Activated CD4-positive, alpha-beta T cell treated with anti-CD3 and anti-CD28 coated beads, Interleukin-2, amount 10 ng/mL, durations not matched to agents 24 days and 14 days (primary cell): ENCODE measurements at regions not wholly inside any gene's neighbourhood (a gene's known extent, or its start where the extent isn't known, plus 50 kb on each side); places are given as distances from the start of the nearest gene placed in this dataset.
"Not testable (repeated sequence)": the region's sequence is repeated elsewhere in the genome, so short reads cannot be mapped to it uniquely, and the experiment has no call there.

Experiments
- DNase-seq: peaks from one replicate; pipeline ENCODE4 v3.0.0; 2022
- H3K27ac Mint-ChIP-seq: one replicate; pipeline ENCODE4 v1.8.0; 2022; ENCODE audit warnings: mild to moderate bottlenecking, mixed read lengths
- H3K27me3 Mint-ChIP-seq: one replicate; pipeline ENCODE4 v1.8.0; 2022; ENCODE audit warnings: mixed read lengths
- H3K36me3 Mint-ChIP-seq: one replicate; pipeline ENCODE4 v1.8.0; 2022; ENCODE audit warnings: low read depth, mild to moderate bottlenecking, mixed read lengths
- H3K4me1 Mint-ChIP-seq: one replicate; pipeline ENCODE4 v1.8.0; 2021; ENCODE audit warnings: mixed read lengths
- H3K4me3 Mint-ChIP-seq: one replicate; pipeline ENCODE4 v1.8.0; 2022; ENCODE audit warnings: mild to moderate bottlenecking, moderate library complexity, mixed read lengths
- H3K9me3 Mint-ChIP-seq: one replicate; pipeline ENCODE4 v1.8.0; 2021; ENCODE audit warnings: mixed read lengths
- intact Hi-C: fragments of 100-400 bp; cut with micrococcal nuclease; formaldehyde crosslinking; loops from one replicate; pipeline ENCODE4 v1.15.1; 2023

DNA sequence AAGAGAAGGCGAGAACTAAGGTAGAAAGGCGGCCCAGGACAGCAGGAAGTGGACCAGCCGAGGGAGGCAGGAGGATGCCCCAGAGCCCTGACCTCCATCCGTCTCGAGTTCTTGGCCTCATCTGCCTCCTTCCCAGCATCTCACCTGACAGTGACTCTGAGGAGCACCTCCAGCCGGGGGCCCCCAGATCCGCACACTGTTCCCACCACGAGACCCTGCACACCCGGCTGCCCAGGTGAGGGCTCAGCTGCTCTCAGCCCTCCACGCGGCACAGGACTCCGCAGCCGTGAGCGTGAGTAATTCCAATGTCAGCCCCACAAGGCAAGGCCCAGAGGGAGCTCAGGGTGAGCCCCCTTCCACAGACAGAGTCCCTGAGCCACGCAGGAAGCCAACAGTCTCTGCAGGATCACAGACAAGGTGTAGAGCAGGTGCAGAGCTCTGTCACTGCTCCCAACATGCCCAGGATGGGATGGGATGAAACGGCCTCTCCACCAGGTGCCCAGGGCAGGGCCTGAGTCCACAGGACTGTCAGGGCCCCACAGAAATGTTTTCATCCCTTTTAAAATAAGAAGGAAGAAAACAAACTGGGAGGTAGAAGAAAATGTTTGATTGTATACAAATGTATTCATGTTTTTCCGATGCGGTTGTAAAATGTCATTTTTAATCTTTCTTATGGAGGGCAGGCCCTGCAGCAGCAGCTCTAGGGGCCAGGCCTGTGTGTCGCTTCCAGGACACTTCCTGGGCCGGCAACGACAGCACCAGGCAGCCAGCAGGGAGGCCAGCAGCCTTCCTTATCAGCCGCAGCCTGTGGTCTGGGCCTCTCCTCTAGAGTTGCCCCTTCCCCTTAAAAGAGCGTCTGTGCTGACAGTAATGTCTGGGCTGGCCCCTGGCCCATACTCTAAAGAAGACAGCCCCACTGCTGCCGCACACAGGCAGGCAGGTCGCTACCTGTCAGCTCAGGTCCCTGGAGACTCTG lies 66.9 kb downstream of the DLL1 start:
- no peak for DNase-seq
- no peaks in the 10 kb centered on the region for H3K36me3 Mint-ChIP-seq
- H3K27me3 Mint-ChIP-seq: peaks cover 1% of the 10 kb centered on the region
- H3K4me3 Mint-ChIP-seq: no peak overlapping the region
- no peak overlapping the region for H3K27ac Mint-ChIP-seq
- no peaks in the 10 kb centered on the region for H3K9me3 Mint-ChIP-seq
- intact Hi-C loops: no loop called here
- no peaks in the 10 kb centered on the region for H3K4me1 Mint-ChIP-seq

DNA sequence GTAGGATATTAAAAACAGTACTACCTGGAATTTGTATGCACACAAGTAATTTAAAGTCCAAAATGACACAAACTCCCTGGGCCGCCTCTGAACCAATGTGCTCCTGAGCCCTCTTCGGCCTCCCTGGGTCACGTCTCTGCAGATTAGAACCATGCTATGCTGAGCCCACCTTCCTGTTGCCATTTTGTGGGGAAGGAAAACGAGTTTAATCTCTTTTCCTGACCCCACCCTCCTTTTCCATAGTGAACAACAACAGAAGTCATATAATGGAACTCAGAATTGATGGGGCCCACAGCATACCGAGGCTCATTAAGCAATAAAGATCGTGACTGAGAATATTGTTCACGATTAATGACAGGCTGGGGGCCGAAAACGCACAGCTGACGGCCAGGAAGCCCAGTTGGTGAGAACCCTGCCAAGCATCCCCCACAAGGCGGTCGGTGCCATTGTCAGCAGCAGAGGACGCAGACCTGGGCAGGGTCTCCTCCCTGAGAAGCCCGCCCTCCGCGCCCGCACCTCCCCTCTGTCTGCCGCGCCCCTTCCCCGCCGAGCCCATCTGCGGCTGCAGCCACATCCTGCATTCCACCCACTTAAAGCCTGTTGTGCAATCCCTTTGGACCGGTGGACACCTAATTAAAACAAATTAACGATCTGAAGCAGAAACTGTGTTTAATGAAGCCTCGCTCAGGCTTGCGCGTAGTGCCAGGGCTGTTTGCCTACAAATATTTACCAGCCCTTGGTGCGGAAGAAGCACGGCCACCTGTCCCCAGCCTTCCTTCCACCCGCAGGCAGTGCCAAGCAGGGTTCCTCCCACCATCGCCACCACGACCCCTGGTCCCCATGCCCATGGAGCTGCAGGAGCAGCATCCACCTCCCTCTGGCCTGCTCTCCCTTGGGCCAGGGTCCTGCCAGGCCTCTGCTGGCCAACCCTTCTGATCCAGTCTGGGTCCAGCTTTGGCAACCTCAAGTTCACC lies 68.1 kb downstream of the DLL1 start:
- Mint-ChIP-seq H3K27ac (no peak overlapping the region), H3K4me3 (no peak overlapping the region), H3K4me1 (no peaks in the 10 kb centered on the region), H3K27me3 (peaks cover 1% of the 10 kb centered on the region), H3K36me3 (no peaks in the 10 kb centered on the region), H3K9me3 (no peaks in the 10 kb centered on the region)
- DNase-seq: no peak
- intact Hi-C loops: no loop called here

DNA sequence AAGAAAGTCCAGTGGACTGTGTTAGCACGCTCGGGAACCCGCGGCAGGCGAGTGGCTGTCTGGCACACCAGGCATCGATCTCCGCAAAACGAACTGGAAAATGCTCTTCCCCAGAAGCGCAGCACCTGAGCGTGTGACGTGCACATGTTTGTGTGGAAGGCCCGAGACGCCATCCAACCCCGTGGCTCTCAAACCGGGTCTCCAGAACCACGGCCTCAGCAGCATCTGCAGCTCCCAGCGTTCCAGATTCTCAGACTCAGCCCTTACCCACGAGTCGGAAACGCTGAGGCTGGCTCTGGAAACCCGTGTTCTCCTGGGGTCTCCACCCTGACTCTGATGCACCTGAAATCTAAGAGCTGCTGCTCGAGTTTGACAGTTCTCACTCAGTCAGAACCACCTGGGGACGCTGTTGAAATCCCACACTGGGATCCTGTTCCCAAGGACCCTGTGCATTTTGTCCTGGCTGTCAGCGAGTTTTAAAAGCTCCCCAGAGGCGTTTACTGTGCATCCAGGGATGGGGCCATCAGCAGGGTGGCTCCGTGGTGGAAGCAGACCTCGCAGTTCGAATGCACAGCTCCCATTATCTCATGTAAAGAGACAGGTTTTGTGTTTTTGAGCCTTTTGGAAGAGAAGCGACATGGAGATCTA lies 69.0 kb downstream of the DLL1 start:
- intact Hi-C loops: no loop called here
- H3K9me3 Mint-ChIP-seq: no peaks in the 10 kb centered on the region
- H3K27ac Mint-ChIP-seq: no peak overlapping the region
- H3K36me3 Mint-ChIP-seq: no peaks in the 10 kb centered on the region
- DNase-seq: no peak
- H3K27me3 Mint-ChIP-seq: peaks cover 1% of the 10 kb centered on the region
- H3K4me1 Mint-ChIP-seq: no peaks in the 10 kb centered on the region
- H3K4me3 Mint-ChIP-seq: no peak overlapping the region

DNA sequence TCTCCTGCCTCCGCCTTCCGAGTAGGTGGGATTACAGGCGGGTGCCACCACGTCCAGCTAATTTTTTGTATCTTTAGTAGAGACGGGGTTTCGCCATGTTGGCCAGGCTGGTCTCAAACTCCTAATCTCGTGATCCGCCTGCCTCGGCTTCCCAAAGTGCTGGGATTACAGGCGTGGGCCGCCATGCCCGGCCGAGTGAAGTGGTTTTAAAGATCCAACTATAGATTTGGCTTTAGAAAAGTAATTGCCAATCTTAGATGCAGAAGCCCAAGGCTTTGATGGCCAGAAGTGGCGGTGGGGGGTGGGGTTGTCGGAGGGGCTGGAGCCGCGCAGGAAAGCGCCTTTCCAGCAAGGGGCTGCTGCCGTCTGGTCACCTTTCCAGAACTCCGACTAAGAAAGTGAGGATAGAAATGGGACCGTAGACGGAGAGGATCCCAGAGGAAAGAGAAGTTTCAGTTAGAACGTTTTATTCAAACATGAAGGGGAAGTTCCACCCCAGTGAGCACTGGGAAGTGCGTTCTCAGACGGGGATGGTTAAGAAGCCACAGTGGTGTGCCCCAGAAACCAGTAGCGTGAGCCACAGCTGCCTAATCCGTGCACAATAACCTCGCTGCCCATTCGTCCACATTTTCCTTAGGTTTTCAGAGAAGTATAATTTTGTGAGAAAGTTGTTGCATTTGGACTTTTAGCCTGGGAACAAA lies 69.7 kb downstream of the DLL1 start:
- intact Hi-C loops: no loop called here
- no peak overlapping the region for H3K27ac Mint-ChIP-seq
- H3K4me1 Mint-ChIP-seq: no peaks in the 10 kb centered on the region
- no peak overlapping the region for H3K4me3 Mint-ChIP-seq
- no peaks in the 10 kb centered on the region for H3K36me3 Mint-ChIP-seq
- no peaks in the 10 kb centered on the region for H3K9me3 Mint-ChIP-seq
- no peak for DNase-seq
- H3K27me3 Mint-ChIP-seq: peaks cover 1% of the 10 kb centered on the region

DNA sequence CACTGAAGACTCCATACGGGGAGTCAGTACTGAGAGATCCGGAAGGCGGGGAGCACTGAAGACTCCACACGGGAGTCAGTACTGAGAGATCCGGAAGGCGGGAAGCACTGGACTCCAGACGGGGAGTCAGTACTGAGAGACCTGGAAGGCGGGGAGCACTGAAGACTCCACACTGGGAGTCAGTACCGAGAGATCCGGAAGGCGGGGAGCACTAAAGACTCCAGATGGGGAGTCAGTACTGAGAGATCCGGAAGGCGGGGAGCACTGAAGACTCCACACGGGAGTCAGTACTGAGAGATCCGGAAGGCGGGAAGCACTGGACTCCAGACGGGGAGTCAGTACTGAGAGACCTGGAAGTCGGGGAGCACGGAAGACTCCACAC lies 77.2 kb downstream of the DLL1 start:
- H3K4me3 Mint-ChIP-seq, H3K27me3 Mint-ChIP-seq, H3K27ac Mint-ChIP-seq, H3K36me3 Mint-ChIP-seq, H3K9me3 Mint-ChIP-seq, intact Hi-C loops, H3K4me1 Mint-ChIP-seq: not testable (repeated sequence)
- peak; percentile 44 for DNase-seq

DNA sequence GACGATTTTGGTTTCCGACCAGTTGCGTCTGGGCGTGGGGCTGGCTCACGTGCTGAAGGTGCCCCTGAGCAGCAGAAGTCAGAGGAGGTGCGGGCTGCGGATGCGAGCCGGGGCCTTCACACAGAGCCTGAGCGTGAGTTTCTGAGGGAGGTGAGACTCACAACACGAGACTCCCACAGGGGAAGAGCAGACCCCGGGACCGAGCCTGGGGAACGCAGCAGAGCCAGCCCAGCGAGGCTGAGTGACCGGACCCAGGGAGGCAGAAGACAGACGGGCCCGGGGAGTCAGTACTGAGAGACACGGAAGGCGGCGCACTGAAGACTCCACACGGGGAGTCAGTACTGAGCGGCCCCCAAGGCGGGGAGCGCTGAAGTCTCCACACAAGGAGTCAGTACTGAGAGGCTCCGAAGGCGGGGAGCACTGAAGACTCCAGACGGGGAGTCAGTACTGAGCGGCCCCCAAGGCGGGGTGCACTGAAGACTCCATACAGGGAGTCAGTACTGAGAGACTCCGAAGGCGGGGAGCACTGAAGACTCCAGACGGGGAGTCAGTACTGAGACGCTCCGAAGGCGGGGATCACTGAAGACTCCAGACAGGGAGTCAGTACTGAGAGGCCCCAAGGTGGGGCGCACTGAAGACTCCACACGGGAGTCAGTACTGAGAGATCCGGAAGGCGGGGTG lies 77.8 kb downstream of the DLL1 start:
- peak; percentile 38 for DNase-seq
- Mint-ChIP-seq H3K36me3 (no peaks in the 10 kb centered on the region), H3K27me3 (no peaks in the 10 kb centered on the region), H3K27ac (no peak overlapping the region), H3K9me3 (no peaks in the 10 kb centered on the region), H3K4me1 (no peaks in the 10 kb centered on the region), H3K4me3 (no peak overlapping the region)
- intact Hi-C loops: no loop called here

DNA sequence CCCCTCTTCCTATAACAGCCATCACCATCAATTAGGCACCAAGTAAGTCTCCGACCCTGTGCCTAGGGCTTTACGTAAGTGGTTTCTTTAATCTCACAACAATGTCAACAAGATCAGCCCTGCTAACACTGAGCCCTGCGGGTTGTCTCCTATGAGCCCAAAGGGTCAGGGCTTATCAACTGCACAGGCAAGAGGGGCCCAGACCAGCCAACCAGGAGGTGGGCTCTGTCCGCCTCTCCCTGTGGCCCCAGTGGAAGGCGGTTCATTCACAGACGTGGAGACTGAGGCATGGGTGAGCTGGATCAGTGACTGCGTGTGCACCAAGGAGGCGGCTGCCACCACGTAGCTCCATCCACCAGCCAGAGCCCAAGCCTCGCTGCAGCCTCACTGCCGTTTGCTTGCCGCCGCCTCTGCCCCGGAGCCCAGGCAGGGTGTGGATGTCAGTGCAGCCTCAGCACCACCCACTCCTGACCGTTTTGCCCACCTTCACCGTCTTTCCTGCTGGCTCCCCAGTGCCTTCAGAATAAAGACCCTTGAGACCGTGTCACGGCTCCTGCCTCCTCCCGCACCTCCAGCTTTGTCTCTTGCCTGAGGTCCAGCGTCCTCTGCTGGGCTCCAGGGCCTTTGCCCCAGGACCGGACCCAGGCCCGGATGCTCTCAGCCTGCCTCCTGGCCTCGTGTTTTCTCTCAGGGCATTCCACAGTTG lies 78.7 kb downstream of the DLL1 start:
- Mint-ChIP-seq H3K36me3 (no peaks in the 10 kb centered on the region), H3K27ac (no peak overlapping the region), H3K9me3 (no peaks in the 10 kb centered on the region), H3K4me3 (no peak overlapping the region), H3K27me3 (no peaks in the 10 kb centered on the region), H3K4me1 (no peaks in the 10 kb centered on the region)
- intact Hi-C loops: no loop called here
- DNase-seq: peak; percentile 37

DNA sequence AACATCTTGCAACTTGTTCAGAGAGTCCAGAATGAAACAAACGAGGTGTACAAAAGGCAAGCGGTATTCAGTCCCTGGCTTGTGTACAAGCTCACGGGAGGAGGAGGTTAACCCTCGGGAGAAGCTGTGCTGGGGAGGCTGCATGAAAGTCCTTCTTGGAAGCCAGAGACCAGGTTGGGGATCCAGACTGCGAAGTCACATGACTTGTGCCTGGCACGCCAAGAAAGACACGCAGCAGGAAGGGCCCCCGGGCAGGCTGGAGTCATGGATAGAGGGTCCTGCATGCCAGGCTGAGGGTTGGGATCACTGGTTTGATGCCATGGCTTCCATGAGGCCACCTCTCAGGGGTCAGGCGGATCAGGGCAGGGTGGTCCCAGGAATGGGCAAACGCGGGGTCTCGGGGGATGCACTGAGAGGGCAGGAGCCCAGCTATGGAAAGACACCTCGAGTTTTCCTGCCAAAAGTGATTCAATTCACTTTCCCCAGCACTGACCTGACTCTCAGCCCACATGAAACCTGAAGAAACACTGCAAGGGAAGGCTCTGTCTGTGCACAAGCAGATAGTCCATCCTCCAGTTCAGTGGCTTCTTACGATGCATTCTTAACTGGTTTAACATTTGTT lies 79.4 kb downstream of the DLL1 start:
- H3K36me3 Mint-ChIP-seq: no peaks in the 10 kb centered on the region
- H3K4me1 Mint-ChIP-seq: no peaks in the 10 kb centered on the region
- no peaks in the 10 kb centered on the region for H3K27me3 Mint-ChIP-seq
- peak; percentile 51 for DNase-seq
- H3K27ac Mint-ChIP-seq: no peak overlapping the region
- no peak overlapping the region for H3K4me3 Mint-ChIP-seq
- intact Hi-C loops: no loop called here
- no peaks in the 10 kb centered on the region for H3K9me3 Mint-ChIP-seq

DNA sequence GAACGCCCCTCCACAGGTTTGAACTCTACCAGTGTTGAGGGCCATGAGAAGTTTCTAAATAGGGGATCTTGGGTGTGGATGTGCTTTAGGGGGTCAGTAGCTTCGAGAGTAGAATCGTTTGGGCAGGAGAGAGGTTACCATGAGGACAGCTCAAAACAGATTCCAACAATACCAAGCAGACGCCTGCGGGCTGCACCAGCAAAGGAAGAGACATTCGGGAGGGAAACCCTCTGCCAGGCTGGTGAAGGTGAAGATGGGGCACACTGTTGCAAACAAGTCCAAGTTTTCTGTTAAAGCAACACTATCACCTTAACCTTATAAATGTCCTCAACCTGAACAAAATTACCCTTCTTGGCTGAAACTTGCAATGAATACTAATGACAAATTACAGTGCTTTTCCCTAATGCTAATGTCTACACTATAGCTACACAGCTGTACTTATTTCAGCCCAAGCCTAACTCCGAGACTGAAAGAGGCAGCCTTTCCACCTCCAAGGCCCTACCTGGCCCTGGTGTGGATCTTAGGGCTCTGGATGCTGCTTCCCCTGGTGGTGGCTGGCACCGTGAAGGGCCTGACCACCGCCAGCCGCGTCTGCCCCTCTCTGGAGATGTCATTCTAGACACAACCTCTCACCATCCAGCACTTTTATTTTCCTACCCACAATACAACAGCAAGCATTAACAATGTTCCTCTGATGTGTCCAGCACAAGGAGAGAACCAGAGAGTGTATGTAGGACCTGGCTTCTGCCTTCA lies 80.1 kb downstream of the DLL1 start:
- intact Hi-C loops: no loop called here
- no peaks in the 10 kb centered on the region for H3K36me3 Mint-ChIP-seq
- no peaks in the 10 kb centered on the region for H3K27me3 Mint-ChIP-seq
- H3K27ac Mint-ChIP-seq: no peak overlapping the region
- H3K9me3 Mint-ChIP-seq: peaks cover 6% of the 10 kb centered on the region
- H3K4me3 Mint-ChIP-seq: no peak overlapping the region
- DNase-seq: peak; percentile 33
- H3K4me1 Mint-ChIP-seq: no peaks in the 10 kb centered on the region

DNA sequence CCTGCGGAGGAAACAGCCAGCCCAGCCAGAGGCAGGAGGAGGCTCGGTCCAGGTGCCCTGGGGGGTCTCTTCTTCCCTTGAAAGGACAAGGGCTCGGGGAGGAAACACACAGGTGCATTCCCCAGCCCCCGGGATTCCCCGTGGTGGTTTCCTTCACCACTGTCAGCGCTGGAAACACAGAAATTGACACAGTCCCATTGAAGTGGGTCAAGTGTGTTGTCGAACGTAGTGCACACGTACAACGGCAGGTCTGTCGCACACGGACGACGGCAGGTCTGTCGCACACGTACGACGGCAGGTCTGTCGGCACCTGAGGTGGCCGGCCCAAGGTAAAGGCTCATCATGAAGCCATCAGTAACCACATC lies 80.9 kb downstream of the DLL1 start:
- H3K27ac Mint-ChIP-seq: no peak overlapping the region
- H3K4me1 Mint-ChIP-seq: no peaks in the 10 kb centered on the region
- H3K36me3 Mint-ChIP-seq: no peaks in the 10 kb centered on the region
- H3K9me3 Mint-ChIP-seq: peaks cover 10% of the 10 kb centered on the region
- intact Hi-C loops: no loop called here
- no peak overlapping the region for H3K4me3 Mint-ChIP-seq
- peak; percentile 42 for DNase-seq
- H3K27me3 Mint-ChIP-seq: no peaks in the 10 kb centered on the region

DNA sequence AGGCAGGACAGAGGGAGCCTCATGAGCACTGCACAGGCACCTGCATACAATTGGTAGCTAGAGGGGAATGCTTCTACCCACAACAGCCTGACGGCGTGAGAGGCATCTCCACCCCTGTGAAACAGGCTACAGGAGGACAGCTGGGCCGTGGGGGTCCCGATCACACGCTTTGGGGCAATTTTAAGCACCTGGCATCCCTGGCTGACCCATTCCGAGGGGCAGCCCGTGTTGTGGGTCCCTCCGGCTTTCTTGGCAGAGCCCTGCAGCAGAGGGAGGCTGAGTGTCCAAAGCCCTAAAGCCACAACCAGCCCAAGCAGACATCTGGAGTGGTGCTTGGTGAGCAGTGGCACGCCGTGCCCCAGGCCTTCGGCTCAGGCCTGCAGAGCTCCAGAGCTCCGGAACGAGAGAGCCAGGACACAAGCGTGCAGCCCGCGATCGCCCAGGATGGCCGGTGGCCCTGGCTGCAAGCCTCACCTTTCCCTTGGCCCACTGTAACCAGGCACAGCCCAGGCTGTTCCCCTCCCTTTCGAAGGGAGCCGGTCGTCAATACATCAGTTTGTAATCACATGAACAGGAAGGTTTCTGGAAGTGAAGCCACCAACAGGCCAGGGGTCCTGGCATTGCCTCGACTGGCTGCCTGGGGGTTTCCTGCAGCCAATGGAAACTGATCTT lies 81.4 kb downstream of the DLL1 start:
- intact Hi-C loops: no loop called here
- Mint-ChIP-seq H3K4me1 (no peaks in the 10 kb centered on the region), H3K9me3 (peaks cover 14% of the 10 kb centered on the region), H3K27me3 (no peaks in the 10 kb centered on the region), H3K4me3 (no peak overlapping the region), H3K36me3 (no peaks in the 10 kb centered on the region), H3K27ac (no peak overlapping the region)
- no peak for DNase-seq
